Liver (tissue), 8 donors: ENCODE measurements at regions not wholly inside any gene's neighbourhood (a gene's known extent, or its start where the extent isn't known, plus 50 kb on each side); places are given as distances from the start of the nearest gene placed in this dataset.

Experiments
- DNase-seq: peaks from one replicate; pipeline ENCODE4 v3.0.0-alpha.2; 2017; ENCODE audit warnings: low spot score
- H3K27ac ChIP-seq, 2 donors: one replicate each; pipeline ENCODE4 v1.7.0; 2013; ENCODE audit warnings: inconsistent platforms in 2 of 2, low read length in 2 of 2, control low read depth in 1 of 2, low read depth in 1 of 2, mild to moderate bottlenecking in 1 of 2
- H3K27me3 ChIP-seq, 4 donors: one replicate each; pipeline versions ENCODE4 v1.6.1 to v1.7.0; 2013; ENCODE audit warnings: low read length in 3 of 4, inconsistent platforms in 1 of 4, mild to moderate bottlenecking in 1 of 4, moderate library complexity in 1 of 4; ENCODE audit not compliant: control insufficient read depth in 4 of 4, insufficient read depth in 4 of 4
- H3K36me3 ChIP-seq, 4 donors: one replicate each; pipeline versions ENCODE4 v1.6.1 to v1.7.0; 2013; ENCODE audit warnings: low read length in 3 of 4, mild to moderate bottlenecking in 3 of 4, low read depth in 1 of 4, moderate library complexity in 1 of 4; ENCODE audit not compliant: control insufficient read depth in 4 of 4, insufficient read depth in 3 of 4
- H3K4me1 ChIP-seq, 4 donors: one replicate each; pipeline versions ENCODE4 v1.6.1 to v1.7.0; 2013; ENCODE audit warnings: low read length in 3 of 4, mild to moderate bottlenecking in 3 of 4, moderate library complexity in 1 of 4; ENCODE audit not compliant: control insufficient read depth in 4 of 4, insufficient read depth in 4 of 4
- H3K4me3 ChIP-seq, 3 donors: one replicate each; pipeline versions ENCODE4 v1.6.1 to v1.7.0; 2013; ENCODE audit warnings: low read length in 3 of 3, control low read depth in 1 of 3, low read depth in 1 of 3, mild to moderate bottlenecking in 1 of 3
- H3K9ac ChIP-seq, 2 donors: one replicate each; pipeline ENCODE4 v1.7.0; 2013; ENCODE audit warnings: low read length in 2 of 2, mild to moderate bottlenecking in 2 of 2, moderate library complexity in 2 of 2, control low read depth in 1 of 2, low read depth in 1 of 2
- H3K9me3 ChIP-seq, 4 donors: one replicate each; pipeline versions ENCODE4 v1.6.1 to v1.7.0; 2013; ENCODE audit warnings: low read length in 3 of 4; ENCODE audit not compliant: control insufficient read depth in 4 of 4
- ATF3 ChIP-seq: IDR thresholded peaks from 2 replicates; pipeline ENCODE4 v1.6.1; 2016; ENCODE audit warnings: antibody characterized with exemption
- CTCF ChIP-seq: fragments of 150-350 bp; IDR thresholded peaks from 2 replicates; pipeline ENCODE4 v1.5.1; 2017; ENCODE audit warnings: improper control_type of control experiment, low read depth, low read length; ENCODE audit not compliant: missing input control
- EGR1 ChIP-seq, 2 donors: IDR thresholded peaks; 2 replicates each; pipeline ENCODE4 v1.6.1; 2016 to 2018; ENCODE audit warnings: antibody characterized with exemption in 2 of 2, low read depth in 2 of 2
- FOXA1 ChIP-seq: IDR thresholded peaks from 2 replicates; pipeline ENCODE4 v1.6.1; 2016; ENCODE audit warnings: antibody characterized with exemption
- FOXA2 ChIP-seq: IDR thresholded peaks from 2 replicates; pipeline ENCODE4 v1.6.1; 2016; ENCODE audit warnings: antibody characterized with exemption
- GABPA ChIP-seq, 2 donors: IDR thresholded peaks in 1 of 2; conservative IDR thresholded peaks in 1 of 2; 2 replicates each; pipeline ENCODE4 v1.6.1; 2016; ENCODE audit warnings: antibody characterized with exemption in 2 of 2, mild to moderate bottlenecking in 1 of 2, moderate library complexity in 1 of 2
- HNF4A ChIP-seq, 2 donors: conservative IDR thresholded peaks; 2 replicates each; pipeline ENCODE4 v1.6.1; 2016; ENCODE audit warnings: antibody characterized with exemption in 2 of 2, mild to moderate bottlenecking in 2 of 2
- HNF4G ChIP-seq: IDR thresholded peaks from 2 replicates; pipeline ENCODE4 v1.6.1; 2016; ENCODE audit warnings: antibody characterized with exemption
- JUND ChIP-seq, 2 donors: IDR thresholded peaks; 2 replicates each; pipeline ENCODE4 v1.6.1; 2016; ENCODE audit warnings: antibody characterized with exemption in 2 of 2
- MAX ChIP-seq: IDR thresholded peaks from 2 replicates; pipeline ENCODE4 v1.6.1; 2016; ENCODE audit warnings: antibody characterized with exemption
- NR2F2 ChIP-seq: IDR thresholded peaks from 2 replicates; pipeline ENCODE4 v1.6.1; 2016; ENCODE audit warnings: antibody characterized with exemption
- RAD21 ChIP-seq, 2 donors: IDR thresholded peaks; 2 replicates each; pipeline ENCODE4 v1.6.1; 2016; ENCODE audit warnings: antibody characterized with exemption in 2 of 2, mild to moderate bottlenecking in 2 of 2
- REST ChIP-seq: IDR thresholded peaks from 2 replicates; pipeline ENCODE4 v1.6.1; 2016; ENCODE audit warnings: antibody characterized with exemption, mild to moderate bottlenecking
- RXRA ChIP-seq, 2 donors: IDR thresholded peaks; 2 replicates each; pipeline ENCODE4 v1.6.1; 2017 to 2018; ENCODE audit warnings: antibody characterized with exemption in 2 of 2, mild to moderate bottlenecking in 1 of 2
- SP1 ChIP-seq: IDR thresholded peaks from 2 replicates; pipeline ENCODE4 v1.6.1; 2018; ENCODE audit warnings: antibody characterized with exemption, mild to moderate bottlenecking
- TAF1 ChIP-seq: conservative IDR thresholded peaks from 2 replicates; pipeline ENCODE4 v1.6.1; 2016; ENCODE audit warnings: antibody characterized with exemption, mild to moderate bottlenecking
- YY1 ChIP-seq: IDR thresholded peaks from 2 replicates; pipeline ENCODE4 v1.6.1; 2016; ENCODE audit warnings: antibody characterized with exemption, mild to moderate bottlenecking
- ZBTB33 ChIP-seq: IDR thresholded peaks from 2 replicates; pipeline ENCODE4 v1.6.1; 2016; ENCODE audit warnings: antibody characterized with exemption
- WGBS: extraction: QIAGEN DNeasy Blood & Tissue Kit; methylation state at CpG from one replicate; pipeline ENCODE4 v1.1.7; 2013; 5-methylcytosine and 5-hydroxymethylcytosine counted together
- donor health status: healthy.
- donor health status: healthy.
- donor health status: healthy.
- donor health status: healthy.
- donor health status: healthy.

GRCh38 chr1:117803318-117803717 is 126.1 kb downstream of the GDAP2 start:
- no peaks in the 10 kb centered on the region for H3K4me1 ChIP-seq
- H3K9ac ChIP-seq: no peak overlapping the region
- 84% methylated on average over 1 of the region's 1 CpG for WGBS
- no peaks in the 10 kb centered on the region for H3K9me3 ChIP-seq
- no peak overlapping the region for H3K27ac ChIP-seq
- TF ChIP-seq YY1 (no peak), SP1 (no peak), REST (no peak)
- no peak for DNase-seq
- H3K27me3 ChIP-seq: no peaks in the 10 kb centered on the region
- no peak overlapping the region for H3K4me3 ChIP-seq
- no peaks in the 10 kb centered on the region for H3K36me3 ChIP-seq

- no peaks in the 10 kb centered on the region for H3K36me3 ChIP-seq
- DNase-seq: no peak
- no peaks in the 10 kb centered on the region for H3K4me1 ChIP-seq
- H3K9ac ChIP-seq: no peak overlapping the region
- H3K9me3 ChIP-seq: no peaks in the 10 kb centered on the region
- TF ChIP-seq HNF4A (conservative IDR thresholded peaks at IDR 0.05): no peak
- no peak for TF ChIP-seq EGR1 (IDR thresholded peaks at IDR 0.05; ENCODE audit: low read depth in 2 of 2)
- TF ChIP-seq RXRA (IDR thresholded peaks at IDR 0.05): no peak
- TF ChIP-seq MAX: no peak
- no peak for TF ChIP-seq ZBTB33
- no peak for TF ChIP-seq YY1
- TF ChIP-seq CTCF: no peak
- TF ChIP-seq JUND (IDR thresholded peaks at IDR 0.05): no peak
- TF ChIP-seq NR2F2: no peak
- no peak for TF ChIP-seq RAD21 (IDR thresholded peaks at IDR 0.05)
- no peak for TF ChIP-seq FOXA2
- TF ChIP-seq ATF3: no peak
- no peak for TF ChIP-seq GABPA (IDR thresholded peaks at IDR 0.05 in 1 of 2, conservative IDR thresholded peaks at IDR 0.05 in 1 of 2)
- no peak for TF ChIP-seq SP1
- TF ChIP-seq HNF4G: no peak
- no peak for TF ChIP-seq TAF1
- no peak for TF ChIP-seq FOXA1
- no peak for TF ChIP-seq REST
- no peak overlapping the region for H3K4me3 ChIP-seq
- WGBS: 62% methylated on average over 1 of the region's 1 CpG
- no peak overlapping the region for H3K27ac ChIP-seq
- H3K27me3 ChIP-seq: peaks cover 0 to 2% (median 0%) of the 10 kb centered on the region in 4 donors
Observed at GRCh38 chr1:117809764-117810163, 119.7 kb downstream of the GDAP2 start.
